ENCODE measurements at regions not wholly inside any gene's neighbourhood (a gene's known extent, or its start where the extent isn't known, plus 50 kb on each side); places are given as distances from the start of the nearest gene placed in this dataset.

GRCh38 chr17:34703533-34703932 lies 124.2 kb downstream of the TMEM132E start:
- no peaks in the 10 kb centered on the region for H4K20me1 ChIP-seq
- H3K4me1 ChIP-seq: no peaks in the 10 kb centered on the region
- H3K27me3 ChIP-seq: no peaks in the 10 kb centered on the region
- no peak overlapping the region for H3K9ac ChIP-seq
- no peak overlapping the region for H3K4me3 ChIP-seq
- no peaks in the 10 kb centered on the region for H3K9me3 ChIP-seq
- no peaks in the 10 kb centered on the region for H3K36me3 ChIP-seq
- H3K27ac ChIP-seq: no peak overlapping the region
- H3K4me2 ChIP-seq: no peak overlapping the region
- TF ChIP-seq Cebpa-rat (IDR thresholded peaks at IDR 0.05): no peak

DNA sequence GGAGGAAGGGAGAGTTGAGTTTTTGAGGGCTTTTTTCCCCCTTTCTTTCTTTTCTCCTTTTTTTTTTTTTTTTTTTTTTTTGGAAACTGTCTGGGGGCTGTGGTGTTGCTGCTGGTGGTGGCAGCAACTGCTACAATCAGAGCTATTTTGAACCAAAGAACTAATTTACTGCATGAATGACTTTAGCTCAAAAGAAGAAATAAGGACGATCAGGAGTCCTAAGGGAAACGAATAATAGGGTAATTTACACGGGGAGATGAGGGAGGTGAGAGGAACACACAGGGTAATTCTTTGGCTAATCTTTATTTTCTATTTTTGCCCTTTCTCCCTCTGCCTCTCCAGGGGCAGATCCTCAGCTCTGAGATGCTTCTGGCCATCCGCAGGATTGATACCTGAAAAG lies 119.8 kb downstream of the TMEM132E start:
- no peaks in the 10 kb centered on the region for H3K4me1 ChIP-seq
- H3K9ac ChIP-seq: no peak overlapping the region
- H3K9me3 ChIP-seq: no peaks in the 10 kb centered on the region
- no peaks in the 10 kb centered on the region for H3K27me3 ChIP-seq
- H3K4me3 ChIP-seq: no peak overlapping the region
- TF ChIP-seq Cebpa-rat (IDR thresholded peaks at IDR 0.05): no peak
- H4K20me1 ChIP-seq: no peaks in the 10 kb centered on the region
- no peak overlapping the region for H3K27ac ChIP-seq
- H3K4me2 ChIP-seq: no peak overlapping the region
- H3K36me3 ChIP-seq: no peaks in the 10 kb centered on the region

- H3K36me3 ChIP-seq: no peaks in the 10 kb centered on the region
These were observed 113.5 kb downstream of the TMEM132E start for GRCh38 chr17:34692920-34693319.

More at GRCh38 chr17:34692920-34693319, 113.5 kb downstream of the TMEM132E start:
- Histone ChIP-seq H4K20me1 (no peaks in the 10 kb centered on the region), H3K4me1 (no peaks in the 10 kb centered on the region), H3K9ac (no peak overlapping the region), H3K27ac (no peak overlapping the region), H3K27me3 (no peaks in the 10 kb centered on the region), H3K9me3 (peaks cover 4% of the 10 kb centered on the region; the same call in 1 of the 2 replicates), H3K4me2 (no peak overlapping the region), H3K4me3 (no peak overlapping the region)
- no peak for TF ChIP-seq Cebpa-rat (IDR thresholded peaks at IDR 0.05)

Measured in BLaER1 (cell line).